ENCODE measurements at regions not wholly inside any gene's neighbourhood (a gene's known extent, or its start where the extent isn't known, plus 50 kb on each side); places are given as distances from the start of the nearest gene placed in this dataset.

GRCh38 chr6:56793938-56794337, 151.2 kb upstream of the DST start:
- Histone ChIP-seq H3K4me3 (ENCODE audit: low read length) (no peak overlapping the region), H3K27me3 (ENCODE audit: control insufficient read depth, insufficient read depth, low read length, poor library complexity, severe bottlenecking) (no peaks in the 10 kb centered on the region), H3K27ac (ENCODE audit: low read depth, low read length) (no peak overlapping the region), H3K9ac (ENCODE audit: extremely low read depth, low read length, poor library complexity, severe bottlenecking) (no peak overlapping the region), H3K36me3 (ENCODE audit: control insufficient read depth, insufficient read depth, low read length) (no peaks in the 10 kb centered on the region), H3K4me1 (ENCODE audit: control insufficient read depth, insufficient read depth, low read length) (peaks cover 9% of the 10 kb centered on the region), H3K9me3 (ENCODE audit: control insufficient read depth, low read length) (no peaks in the 10 kb centered on the region)
- Mint-ChIP-seq H3K27ac (peak overlapping the region; percentile 62), H3K4me1 (peaks cover 52% of the 10 kb centered on the region), H3K4me3 (no peak overlapping the region), H3K9me3 (no peaks in the 10 kb centered on the region), H3K27me3 (ENCODE audit: insufficient read depth) (no peaks in the 10 kb centered on the region), H3K36me3 (ENCODE audit: low read depth) (peaks cover 3% of the 10 kb centered on the region)
- 87 to 100% methylated on average over 1 to 2 of the region's 2 CpGs for WGBS, 2 experiments (ENCODE audit: insufficient coverage in 1 of 2, insufficient read length in 1 of 2)
- no peak for TF ChIP-seq CTCF (conservative IDR thresholded peaks at IDR 0.05)
- no peak for DNase-seq

- Histone ChIP-seq H3K9me3 (ENCODE audit: control insufficient read depth, low read length) (peaks cover 8% of the 10 kb centered on the region), H3K27me3 (ENCODE audit: control insufficient read depth, insufficient read depth, low read length, poor library complexity, severe bottlenecking) (no peaks in the 10 kb centered on the region), H3K4me1 (ENCODE audit: control insufficient read depth, insufficient read depth, low read length) (peaks cover 9% of the 10 kb centered on the region), H3K27ac (ENCODE audit: low read depth, low read length) (no peak overlapping the region), H3K36me3 (ENCODE audit: control insufficient read depth, insufficient read depth, low read length) (peaks cover 8% of the 10 kb centered on the region), H3K9ac (ENCODE audit: extremely low read depth, low read length, poor library complexity, severe bottlenecking) (no peak overlapping the region), H3K4me3 (ENCODE audit: low read length) (no peak overlapping the region)
- peaks cover 31% of the 10 kb centered on the region for H3K4me1 Mint-ChIP-seq
- peaks cover 10% of the 10 kb centered on the region for H3K36me3 Mint-ChIP-seq (ENCODE audit: low read depth)
- no peak overlapping the region for H3K4me3 Mint-ChIP-seq
- TF ChIP-seq CTCF (conservative IDR thresholded peaks at IDR 0.05), result no peak
- peak overlapping the region; percentile 19 for H3K27ac Mint-ChIP-seq
- H3K27me3 Mint-ChIP-seq (ENCODE audit: insufficient read depth), result no peaks in the 10 kb centered on the region
- peaks cover 4% of the 10 kb centered on the region for H3K9me3 Mint-ChIP-seq
- DNase-seq, result no peak
These were observed 147.7 kb upstream of the DST start for GRCh38 chr6:56790414-56790813.

GRCh38 chr6:56789879-56790278, 147.2 kb upstream of the DST start:
- H3K27ac Mint-ChIP-seq, result no peak overlapping the region
- Histone ChIP-seq H3K27me3 (ENCODE audit: control insufficient read depth, insufficient read depth, low read length, poor library complexity, severe bottlenecking) (no peaks in the 10 kb centered on the region), H3K4me1 (ENCODE audit: control insufficient read depth, insufficient read depth, low read length) (peaks cover 9% of the 10 kb centered on the region), H3K36me3 (ENCODE audit: control insufficient read depth, insufficient read depth, low read length) (peaks cover 8% of the 10 kb centered on the region), H3K9me3 (ENCODE audit: control insufficient read depth, low read length) (peaks cover 8% of the 10 kb centered on the region), H3K9ac (ENCODE audit: extremely low read depth, low read length, poor library complexity, severe bottlenecking) (no peak overlapping the region), H3K4me3 (ENCODE audit: low read length) (no peak overlapping the region), H3K27ac (ENCODE audit: low read depth, low read length) (no peak overlapping the region)
- no peak overlapping the region for H3K4me3 Mint-ChIP-seq
- peaks cover 8% of the 10 kb centered on the region for H3K9me3 Mint-ChIP-seq
- no peak for DNase-seq
- H3K4me1 Mint-ChIP-seq, result peaks cover 25% of the 10 kb centered on the region
- WGBS, 2 experiments (ENCODE audit: insufficient coverage in 1 of 2, insufficient read length in 1 of 2), result 94% methylated on average over 2 of the region's 2 CpGs; no CpG with 5 or more reads in 1 of the 2 experiments
- TF ChIP-seq CTCF (conservative IDR thresholded peaks at IDR 0.05), result no peak
- no peaks in the 10 kb centered on the region for H3K27me3 Mint-ChIP-seq (ENCODE audit: insufficient read depth)
- peaks cover 13% of the 10 kb centered on the region for H3K36me3 Mint-ChIP-seq (ENCODE audit: low read depth)
